GM21619 (cell line): ENCODE measurements at regions not wholly inside any gene's neighbourhood (a gene's known extent, or its start where the extent isn't known, plus 50 kb on each side); places are given as distances from the start of the nearest gene placed in this dataset.

ENCODE experiments used
- ATAC-seq: cut with Tn5 transposase; IDR thresholded peaks from one replicate; pipeline ENCODE4 v1.9.1; 2021; ENCODE audit not compliant: unreplicated experiment

DNA sequence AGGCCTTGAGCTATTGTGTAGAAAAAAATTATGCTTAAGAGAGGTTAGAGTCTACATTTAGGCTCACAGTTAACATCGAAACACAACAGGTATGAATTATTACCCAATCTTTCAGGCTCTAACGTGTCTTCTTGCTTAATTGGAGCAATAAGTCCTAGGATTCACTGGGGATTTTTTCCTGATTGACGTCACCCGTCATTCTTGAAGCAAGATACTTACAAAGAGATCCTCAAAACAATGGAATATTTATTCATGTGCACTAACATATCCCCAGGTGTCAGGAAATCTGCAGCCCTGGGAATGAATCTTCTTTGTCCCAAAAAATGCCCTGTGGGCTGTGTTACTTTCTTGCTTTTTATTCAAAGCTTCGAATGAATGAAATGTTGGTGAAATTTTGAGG, 413.5 kb downstream of the NFIB start:
- no peak for ATAC-seq

DNA sequence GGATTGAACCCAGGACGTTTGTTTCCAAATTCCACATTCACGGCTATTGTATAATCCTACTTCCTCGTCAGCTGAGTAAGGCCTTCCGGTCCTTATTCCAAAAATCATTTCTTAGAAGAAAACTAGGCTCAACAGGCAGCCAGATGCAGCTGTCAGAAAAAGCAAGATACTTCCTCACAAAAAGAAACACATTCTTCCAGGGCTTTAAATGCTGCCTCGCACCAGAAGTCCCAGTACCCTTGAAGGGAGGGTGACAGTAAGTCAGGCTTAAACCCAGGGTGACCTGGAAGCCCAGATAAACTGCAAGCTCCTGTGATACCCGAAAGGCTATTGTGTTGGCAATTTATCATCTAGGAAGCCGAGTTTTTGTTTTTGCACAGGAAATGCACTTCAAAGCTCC, 414.0 kb downstream of the NFIB start:
- no peak for ATAC-seq

DNA sequence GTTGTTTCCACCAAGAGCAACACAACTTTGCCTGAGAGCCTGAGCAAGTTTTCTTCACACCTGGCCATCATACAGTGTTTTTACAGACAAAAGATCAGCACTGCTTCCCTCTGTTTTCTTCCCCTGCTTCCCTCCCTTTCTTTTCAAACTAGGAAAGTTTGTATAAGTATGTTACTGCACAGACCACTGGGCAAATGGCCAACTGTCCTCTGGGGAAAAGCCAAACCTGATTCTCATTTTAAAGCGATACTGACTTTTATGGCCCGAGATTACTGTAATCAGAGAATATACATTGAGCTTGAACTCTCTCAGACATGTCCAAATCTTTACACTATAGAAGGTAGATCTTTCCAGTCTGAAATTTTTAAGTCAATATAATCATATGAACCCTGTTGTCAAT, 415.0 kb downstream of the NFIB start:
- no peak for ATAC-seq

DNA sequence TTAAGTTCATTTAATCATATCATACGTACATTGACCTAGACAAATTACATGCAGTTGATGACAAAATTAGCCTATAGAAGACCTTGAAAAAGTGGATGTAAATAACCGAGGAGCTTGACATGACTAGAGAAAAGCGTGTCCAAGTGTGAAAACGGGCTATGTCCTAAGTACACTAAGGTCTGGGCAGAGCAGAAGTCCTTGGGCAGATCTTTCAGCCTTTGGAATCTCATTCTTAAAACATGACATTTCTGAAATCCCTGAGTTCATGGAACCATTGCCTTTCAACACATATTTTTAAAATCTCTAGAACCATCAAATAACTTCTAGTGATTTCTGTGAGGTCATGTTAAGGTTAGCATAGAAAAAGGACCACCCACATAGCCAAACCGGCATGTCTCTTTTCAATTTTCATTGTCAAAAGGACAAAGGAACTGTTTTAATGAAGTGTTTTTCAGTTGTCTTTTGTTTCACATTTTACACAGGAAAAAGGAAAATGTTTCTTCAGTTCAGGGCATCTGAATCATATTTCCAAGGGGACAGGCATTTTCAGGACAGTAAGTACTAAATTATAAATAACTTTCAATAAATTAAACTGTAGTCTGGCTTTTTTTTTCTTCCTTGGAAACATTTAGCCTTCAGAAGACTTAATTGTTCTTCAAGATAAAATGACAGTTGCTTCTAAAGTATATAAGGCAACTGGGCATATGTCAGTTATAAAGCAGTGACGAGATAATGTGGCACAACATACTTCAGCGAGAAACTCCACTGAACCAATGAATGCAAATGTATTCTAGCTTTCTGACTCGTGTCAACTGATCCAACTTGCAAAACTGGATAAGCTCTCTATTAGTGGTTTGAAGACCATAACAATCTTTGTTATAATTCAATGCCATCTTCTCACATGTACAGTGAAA, 416.8 kb downstream of the NFIB start:
- ATAC-seq: no peak

DNA sequence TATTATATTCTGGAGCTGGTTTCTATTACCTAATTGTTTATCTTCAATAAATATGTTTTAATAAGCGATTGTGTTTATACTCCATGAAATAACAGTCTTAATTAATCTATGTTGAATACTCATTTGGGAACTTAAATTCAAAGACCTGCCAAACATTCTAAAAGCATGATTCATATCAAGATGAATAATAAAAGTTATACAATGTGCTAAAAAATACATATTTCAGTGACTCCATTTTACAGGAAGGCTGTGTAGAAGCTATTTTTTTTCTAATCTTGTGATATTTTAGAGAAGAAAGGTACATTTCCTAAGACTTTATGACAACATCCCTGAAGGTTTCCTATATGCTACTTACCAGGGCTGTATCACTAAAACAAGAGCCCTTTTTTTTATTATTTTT, 417.9 kb downstream of the NFIB start:
- no peak for ATAC-seq

DNA sequence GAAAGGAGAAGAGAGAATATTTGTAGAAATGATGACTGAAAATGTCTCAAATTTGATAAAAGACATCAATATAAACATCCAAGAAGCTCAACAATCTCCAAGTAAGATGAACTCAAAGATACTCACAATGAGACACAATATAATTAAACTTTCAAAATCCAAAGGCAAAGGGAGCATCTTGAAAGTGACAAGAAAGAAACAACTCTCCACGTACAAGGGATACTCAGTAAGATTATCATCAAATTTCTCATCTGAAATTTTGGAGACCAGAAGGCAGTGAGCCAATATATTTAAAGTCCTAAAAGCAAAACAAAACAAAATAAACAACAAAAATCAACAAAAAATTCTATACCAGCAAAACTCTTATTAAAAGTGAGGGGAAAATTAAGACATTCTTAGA, 428.7 kb downstream of the NFIB start:
- no peak for ATAC-seq

DNA sequence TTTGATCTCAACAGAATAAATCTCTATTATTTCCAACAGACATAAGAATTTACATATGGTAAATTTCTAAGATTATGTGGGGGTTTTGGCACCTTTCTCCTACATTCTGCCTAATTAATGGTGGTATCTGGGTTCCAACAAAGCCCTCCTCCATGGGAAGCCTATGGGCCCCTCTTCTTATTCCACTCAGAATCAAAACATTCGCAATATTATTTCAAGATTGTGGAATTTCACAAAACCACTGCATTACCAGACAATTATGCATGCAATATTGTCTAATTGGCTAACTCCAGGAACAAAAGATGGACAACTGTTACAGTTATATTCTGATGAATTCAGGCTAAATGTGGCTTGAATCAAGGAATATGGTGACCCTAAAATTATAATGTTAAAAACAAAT, 434.0 kb downstream of the NFIB start:
- no peak for ATAC-seq

DNA sequence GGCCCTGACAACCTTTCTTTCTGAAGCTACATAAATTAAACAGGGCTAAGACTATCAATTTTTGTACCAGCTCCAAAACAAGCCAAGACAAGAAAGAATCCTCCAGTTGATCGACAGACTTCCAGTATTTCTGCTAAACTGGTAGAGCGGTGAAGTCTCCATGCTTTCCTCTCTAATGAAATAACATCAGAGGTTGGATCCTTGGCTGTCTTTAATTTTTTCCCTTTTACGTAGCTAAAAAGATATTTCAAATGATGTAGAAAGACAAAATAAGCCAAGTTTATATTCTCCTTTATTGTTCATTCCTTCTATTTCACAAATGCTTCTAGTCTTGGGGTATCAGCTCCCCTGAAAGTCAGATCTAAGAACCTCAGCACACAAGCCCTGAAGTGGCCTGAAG, 434.9 kb downstream of the NFIB start:
- no peak for ATAC-seq

DNA sequence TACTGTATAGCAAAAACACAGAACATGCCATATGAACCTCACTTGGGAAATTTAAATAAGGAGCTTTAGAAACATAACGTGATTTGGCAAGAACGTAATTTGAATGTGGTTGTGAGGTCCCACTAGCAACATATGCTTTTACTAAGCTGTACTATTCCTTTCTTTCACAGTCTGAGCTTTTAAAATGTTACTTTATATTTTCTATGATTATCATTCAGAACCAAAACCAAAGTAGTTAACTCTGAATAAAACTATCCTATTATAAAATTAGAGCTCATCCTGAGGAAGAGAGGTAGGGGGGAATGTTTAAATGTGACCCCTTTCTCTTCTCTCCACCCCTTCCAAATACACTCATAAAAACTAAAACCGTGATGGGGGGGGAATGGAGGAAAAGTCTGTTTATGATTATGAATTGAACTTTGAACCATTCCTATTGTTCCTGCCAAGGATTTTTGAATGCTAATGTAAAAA, 435.7 kb downstream of the NFIB start:
- no peak for ATAC-seq

DNA sequence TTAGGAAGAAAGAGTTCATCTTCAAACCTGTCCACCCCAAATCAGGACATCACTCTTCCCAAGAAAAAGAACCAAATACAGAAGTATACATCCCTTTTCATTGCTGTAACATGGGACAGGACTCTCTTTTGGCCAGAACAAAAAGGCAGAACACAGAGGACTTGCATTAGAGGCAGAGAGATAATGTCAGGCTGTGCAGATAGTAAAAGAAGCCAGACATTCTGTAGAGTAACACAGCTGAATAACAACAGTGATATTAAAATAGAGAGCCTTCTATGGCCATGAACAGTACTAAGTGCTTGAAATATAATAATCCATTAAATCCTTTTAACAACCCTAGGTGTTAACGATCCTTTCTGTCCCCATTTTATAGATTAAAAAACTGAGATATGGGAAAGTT, 437.2 kb downstream of the NFIB start:
- no peak for ATAC-seq

DNA sequence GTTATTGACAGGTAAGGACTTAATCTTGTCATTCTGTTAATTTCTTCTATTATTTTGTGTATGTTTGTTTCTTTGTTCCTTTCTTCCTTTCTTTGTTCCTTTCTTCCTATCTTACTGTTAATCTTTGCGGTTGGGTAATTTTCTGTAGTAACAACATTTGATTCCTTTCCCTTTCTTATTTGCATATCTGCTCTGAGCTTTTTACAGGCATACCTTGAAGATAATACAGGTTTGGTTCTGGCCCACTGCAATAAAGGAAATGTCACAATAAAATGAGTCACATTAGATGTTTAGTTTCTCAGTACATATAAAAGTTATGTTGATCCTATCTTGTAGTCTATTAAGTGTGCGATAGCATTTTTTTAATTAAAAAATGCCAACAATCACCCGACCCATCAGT, 440.7 kb downstream of the NFIB start:
- no peak for ATAC-seq

DNA sequence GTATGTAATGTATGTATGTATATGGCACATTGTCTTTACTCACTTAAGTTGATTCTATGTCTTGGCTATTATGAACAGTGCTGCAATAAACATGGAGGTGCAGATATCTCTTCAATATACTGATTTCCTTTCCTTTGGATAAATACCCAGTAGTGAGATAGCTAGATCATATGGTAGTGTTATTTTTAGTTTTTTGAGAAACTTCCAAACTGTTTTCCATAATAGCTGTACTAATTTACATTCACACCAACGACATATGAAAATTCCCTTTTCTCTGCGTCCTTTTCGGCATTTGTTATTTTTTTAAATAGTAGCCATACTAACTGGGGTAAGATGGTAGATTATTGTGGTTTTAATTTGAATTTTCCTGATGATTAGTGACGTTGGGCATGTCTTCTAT, 445.6 kb downstream of the NFIB start:
- no peak for ATAC-seq

DNA sequence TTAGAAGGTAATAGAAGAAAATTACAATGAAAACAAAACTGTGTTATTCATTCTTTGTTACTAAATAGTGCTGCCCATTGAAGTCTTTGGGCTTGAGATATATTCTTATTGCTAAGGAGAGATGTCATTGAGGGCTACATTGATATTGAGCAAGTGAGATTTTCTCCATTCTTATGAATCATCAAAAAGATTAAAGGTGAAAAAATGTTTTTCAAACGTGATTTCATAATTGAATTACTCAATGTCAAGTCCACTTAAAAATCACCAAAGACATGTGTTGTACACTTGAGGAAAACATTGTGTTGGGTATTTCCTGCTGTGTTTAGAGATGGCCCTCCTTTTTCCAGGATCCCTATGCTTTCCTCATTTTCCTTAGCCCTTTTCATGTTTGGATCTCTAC, 448.1 kb downstream of the NFIB start:
- no peak for ATAC-seq

DNA sequence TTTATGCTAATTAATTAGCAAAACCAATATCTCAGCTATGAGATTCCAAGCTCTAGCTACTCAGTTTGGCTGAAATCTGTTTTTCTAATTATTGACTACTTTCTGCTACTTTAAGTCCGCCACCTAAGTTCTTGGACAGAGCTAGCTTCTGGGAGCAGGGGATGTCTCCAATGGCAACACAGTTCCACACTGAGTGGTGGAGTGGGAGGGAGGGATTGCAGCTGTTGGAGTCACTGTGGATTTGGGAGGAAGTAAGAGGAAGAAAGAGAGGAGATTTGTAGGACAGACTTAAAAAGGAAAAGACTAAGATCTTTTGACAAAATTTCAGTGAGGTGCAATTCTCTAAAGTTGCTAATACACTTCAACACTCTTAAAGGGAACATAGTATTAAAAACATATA, 450.8 kb downstream of the NFIB start:
- ATAC-seq: no peak

DNA sequence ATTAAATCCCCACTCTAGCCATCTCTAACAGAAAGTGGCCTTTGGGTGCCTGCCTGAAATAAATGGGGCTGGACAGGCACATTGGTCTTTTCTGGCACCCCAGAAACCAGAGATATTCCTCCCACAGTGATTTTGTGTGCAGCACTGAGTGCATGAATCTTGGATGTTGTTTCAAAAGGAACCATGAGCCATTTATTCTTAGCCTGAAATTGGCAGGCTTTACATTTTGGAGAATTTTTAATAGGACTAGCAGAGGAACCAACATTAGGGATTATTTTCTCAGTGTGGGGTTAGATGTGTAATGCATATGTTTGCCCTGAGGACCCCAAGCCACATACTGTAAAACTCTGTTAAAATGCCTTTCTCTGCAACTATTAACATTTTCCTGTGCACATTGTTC, 451.3 kb downstream of the NFIB start:
- ATAC-seq: no peak

DNA sequence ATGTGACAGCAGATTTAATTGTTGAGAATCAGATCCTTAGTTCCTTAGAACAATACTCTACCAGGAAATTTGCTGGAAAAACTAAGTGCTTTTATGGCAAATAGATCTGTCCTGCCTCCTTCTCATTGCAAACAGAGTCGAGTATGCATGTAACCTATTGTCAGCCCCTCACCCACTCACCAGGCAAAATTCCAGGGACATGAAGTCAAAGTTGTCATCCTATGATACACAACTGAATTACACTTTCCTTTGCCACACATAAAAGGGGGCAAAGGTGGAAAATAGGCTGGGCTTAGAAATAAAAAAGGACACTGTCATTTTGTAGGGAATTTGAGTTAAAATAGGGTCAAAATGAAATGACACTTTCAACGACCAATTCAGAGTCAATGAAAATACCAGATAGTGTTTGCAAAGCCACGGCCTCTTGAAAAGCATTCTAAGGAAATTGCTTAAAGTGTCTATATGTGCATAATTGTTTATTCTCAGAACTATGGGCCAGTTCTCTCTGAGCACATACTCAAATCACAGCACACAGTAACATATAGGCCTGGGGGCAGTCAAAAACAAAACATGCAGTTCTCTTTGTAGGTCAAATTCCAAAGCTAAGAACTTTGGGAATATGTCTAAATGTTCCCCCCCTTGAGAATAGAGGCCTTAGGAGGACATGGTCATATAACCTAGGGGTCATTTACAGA, 452.8 kb downstream of the NFIB start:
- no peak for ATAC-seq

DNA sequence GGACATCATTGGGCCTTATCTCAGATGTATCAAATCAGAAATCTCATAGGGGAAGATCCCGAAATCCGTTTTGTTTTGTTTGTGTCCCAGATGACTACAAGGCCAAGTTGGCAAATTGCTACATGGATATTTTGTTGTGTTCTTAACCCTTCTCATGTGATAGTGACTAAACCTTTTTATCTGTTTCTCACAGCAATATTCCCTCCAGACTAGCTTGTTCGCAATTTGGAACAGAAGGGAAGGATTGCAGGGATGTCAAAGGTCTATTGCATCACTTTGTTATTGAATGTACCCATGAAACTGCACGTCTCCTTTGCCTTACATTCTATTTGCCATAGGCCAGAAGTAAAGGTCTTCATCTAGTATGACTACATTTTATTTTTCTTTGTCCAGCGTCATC, 453.9 kb downstream of the NFIB start:
- ATAC-seq: no peak

DNA sequence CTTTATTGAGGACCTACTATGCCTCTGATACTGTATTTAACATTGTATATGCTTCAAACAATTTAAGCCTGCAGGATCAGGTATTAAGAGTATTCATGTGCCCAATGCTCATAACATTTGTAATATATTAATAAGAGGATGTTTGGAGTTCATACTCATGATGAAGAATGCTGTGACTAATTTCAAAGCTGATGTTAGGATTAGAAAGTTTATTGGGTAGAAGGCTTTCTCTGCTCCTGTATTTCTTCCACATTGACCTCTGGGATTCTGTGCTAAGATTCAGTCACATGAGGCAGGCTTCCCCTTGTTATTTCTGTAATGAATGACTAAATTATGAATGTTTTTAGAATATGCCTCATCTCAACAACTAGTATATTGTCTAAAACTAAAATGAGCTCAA, 456.4 kb downstream of the NFIB start:
- no peak for ATAC-seq

DNA sequence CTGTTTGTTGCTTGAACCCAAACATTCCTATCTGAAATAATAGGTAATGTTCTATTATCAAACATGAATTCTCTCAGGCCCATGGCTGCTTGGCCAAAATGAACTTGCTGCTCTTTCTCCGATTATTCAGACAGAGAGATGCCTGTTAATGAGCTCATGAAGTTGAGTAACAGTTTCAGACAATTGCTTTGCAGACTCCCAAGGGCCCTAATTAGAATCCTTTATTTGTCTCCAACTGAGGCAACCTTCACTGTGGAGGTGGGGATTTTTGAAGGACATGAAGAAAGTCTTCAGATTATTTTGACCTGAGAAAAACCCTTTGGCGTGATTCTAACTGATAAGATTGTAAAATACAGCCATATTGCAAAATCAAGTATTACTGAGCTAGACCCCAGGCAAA, 466.7 kb downstream of the NFIB start:
- no peak for ATAC-seq

DNA sequence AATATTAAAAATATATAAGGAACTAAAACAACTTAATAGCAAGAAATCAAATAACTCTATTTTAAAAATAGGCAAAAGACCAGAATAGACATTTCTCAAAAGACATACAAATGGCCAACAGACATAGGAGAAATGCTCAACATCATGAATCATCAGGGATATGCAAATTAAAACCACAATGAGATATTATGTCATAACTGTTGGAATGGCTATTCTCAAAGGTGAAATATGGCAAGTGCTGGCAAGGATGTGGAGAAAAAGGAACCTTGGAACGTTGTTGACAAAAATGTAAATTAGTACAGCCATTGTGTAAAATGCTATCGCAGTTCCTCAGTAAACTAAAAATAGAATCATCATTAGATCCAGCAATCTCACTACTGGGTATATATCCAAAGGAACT, 468.5 kb downstream of the NFIB start:
- no peak for ATAC-seq

DNA sequence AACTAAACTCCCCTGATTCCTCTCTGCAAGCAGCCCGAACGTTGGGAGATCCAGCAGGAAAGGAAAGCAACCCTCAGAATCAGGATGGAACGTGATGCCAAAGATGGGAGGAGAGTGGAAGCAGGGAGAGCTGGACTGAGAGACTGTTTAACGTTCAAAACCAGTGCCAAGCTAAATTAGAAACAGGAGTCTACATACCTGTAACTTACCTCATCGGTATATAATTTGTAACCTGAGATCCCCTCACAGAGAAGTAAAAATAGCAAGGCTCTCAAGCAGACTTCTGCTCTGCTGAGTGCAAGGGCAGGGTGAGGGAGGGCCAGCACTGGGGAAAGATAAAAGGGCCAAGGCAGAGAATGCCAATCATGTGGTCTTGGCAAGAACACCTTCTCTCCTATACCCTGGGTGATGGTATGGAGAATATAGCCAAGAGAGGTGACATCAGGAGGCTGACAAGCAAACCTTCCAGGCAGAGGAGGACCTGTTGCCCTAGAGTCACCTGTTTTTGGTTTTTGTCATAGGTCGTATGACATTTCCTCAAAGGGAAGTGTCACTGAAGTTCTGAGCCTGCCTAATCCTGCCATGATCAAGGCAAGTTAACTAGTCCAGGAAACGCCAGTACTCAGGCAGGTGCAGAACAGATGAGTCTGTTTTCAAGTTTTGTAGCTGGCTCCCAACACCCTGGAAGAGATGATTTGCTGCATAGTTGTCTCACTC, 472.0 kb downstream of the NFIB start:
- ATAC-seq: no peak

DNA sequence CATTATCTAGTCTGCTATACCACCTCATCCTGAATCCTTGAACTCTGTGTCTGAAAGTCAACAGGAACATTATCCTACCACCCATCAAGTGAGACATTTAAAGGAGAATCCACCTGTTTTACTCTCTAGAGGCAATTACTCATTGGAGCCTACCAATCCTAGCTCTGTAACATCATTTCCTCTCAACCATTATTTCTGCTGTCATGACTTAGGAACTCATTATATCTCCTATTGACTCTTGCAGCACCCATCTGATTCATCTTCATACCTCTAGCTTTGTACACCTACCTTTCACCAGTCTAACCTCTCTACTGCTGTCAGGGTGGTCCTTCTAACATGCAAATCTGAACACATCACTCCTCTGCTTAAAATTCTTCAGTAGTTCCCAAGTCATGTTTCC, 481.5 kb downstream of the NFIB start:
- ATAC-seq: no peak
